VCaP (cell line): ENCODE measurements at regions not wholly inside any gene's neighbourhood (a gene's known extent, or its start where the extent isn't known, plus 50 kb on each side); places are given as distances from the start of the nearest gene placed in this dataset.
"Not testable (repeated sequence)": the region's sequence is repeated elsewhere in the genome, so short reads cannot be mapped to it uniquely, and the experiment has no call there.

ENCODE experiments used
- H3K27ac ChIP-seq: fragments of 450-650 bp; 2 replicates; pipeline ENCODE4 v1.5.1; 2017
- TF ChIP-seq, protein P1 (sequence below): fragments of 450-650 bp; conservative IDR thresholded peaks from 2 replicates; pipeline ENCODE4 v1.5.1; 2017; ENCODE audit warnings: mild to moderate bottlenecking, moderate library complexity

DNA sequence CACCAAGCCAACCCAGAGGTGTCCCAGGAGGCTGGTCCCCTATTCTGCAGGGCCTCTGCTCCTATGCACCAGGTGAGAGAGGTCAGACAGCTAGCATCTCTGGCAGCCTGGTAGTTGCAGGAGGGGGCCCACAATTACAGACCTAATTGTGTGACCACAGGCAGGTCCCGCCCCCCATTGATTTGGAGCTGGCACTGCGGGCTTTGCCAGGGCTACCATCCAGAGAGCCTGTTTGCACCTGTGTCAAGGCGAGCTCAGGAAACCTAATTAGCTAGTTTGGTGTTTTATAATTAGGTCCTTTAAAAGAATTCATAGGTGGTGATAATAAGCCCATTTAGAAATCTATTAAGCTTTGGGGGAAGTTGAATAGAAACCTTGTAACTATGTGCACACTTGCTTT lies 90.2 kb downstream of the MRM1 start:
- no peak overlapping the region for H3K27ac ChIP-seq
- TF ChIP-seq, protein P1, sequence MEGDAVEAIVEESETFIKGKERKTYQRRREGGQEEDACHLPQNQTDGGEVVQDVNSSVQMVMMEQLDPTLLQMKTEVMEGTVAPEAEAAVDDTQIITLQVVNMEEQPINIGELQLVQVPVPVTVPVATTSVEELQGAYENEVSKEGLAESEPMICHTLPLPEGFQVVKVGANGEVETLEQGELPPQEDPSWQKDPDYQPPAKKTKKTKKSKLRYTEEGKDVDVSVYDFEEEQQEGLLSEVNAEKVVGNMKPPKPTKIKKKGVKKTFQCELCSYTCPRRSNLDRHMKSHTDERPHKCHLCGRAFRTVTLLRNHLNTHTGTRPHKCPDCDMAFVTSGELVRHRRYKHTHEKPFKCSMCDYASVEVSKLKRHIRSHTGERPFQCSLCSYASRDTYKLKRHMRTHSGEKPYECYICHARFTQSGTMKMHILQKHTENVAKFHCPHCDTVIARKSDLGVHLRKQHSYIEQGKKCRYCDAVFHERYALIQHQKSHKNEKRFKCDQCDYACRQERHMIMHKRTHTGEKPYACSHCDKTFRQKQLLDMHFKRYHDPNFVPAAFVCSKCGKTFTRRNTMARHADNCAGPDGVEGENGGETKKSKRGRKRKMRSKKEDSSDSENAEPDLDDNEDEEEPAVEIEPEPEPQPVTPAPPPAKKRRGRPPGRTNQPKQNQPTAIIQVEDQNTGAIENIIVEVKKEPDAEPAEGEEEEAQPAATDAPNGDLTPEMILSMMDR: no peak

DNA sequence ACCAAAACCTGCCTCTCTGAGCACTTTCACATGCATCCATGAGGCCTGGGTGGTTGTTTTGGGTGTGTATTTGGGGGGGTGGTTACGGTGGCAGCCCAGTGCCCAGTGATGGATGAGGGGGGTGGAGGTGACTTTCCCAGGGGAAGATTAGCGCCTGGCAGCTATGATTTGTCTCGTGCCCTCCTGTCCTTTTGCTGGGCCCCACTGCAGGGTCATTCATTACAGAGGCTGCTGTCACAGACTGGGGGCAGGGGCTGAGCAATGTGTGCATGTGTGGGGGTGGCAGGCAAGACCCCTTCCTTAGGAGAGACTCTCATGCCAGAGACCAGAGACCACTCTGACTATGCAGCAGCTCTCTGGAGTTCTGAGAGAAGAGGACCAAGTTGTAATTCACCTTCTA lies 93.7 kb downstream of the MRM1 start:
- no peak overlapping the region for H3K27ac ChIP-seq
- TF ChIP-seq, protein P1: no peak

DNA sequence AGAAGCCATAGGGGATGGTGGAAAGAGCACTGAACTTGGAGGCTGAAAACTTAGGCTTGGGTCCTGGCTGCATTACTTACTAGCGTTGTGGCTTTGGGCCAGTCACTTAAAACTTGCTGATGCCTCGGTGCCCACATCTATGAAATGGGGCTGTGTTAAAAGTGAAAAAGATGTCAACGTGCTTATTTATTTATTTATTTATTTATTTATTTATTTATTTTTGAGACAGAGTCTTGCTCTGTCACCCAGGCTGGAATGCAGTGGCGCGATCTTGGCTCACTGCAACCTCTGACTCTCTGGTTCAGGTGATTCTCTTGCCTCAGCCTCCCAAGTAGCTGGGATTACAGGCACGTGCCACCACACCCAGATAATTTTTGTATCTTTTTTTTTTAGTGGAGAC lies 94.3 kb downstream of the MRM1 start:
- not testable (repeated sequence) for H3K27ac ChIP-seq

DNA sequence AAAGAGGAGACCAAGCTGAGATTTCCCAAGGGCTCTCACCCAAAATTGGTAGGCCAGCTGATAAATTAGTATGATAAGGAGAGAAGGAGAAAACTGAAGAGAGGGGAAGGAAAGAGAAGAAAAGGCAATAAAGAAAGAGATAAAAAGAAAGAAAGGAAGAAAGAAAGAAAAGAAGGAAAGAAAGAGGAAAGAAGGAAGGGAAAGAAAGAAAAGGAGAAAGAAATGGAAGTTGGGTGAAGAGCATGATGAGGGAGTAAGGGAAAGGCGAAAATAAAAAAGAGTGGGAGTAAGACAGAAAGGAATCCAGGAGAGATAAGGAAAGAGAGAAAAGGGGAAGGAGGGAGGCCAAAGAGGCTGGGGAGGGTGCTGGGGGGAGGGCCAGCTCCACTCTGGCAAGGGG lies 95.4 kb downstream of the MRM1 start:
- TF ChIP-seq, protein P1: no peak
- no peak overlapping the region for H3K27ac ChIP-seq

DNA sequence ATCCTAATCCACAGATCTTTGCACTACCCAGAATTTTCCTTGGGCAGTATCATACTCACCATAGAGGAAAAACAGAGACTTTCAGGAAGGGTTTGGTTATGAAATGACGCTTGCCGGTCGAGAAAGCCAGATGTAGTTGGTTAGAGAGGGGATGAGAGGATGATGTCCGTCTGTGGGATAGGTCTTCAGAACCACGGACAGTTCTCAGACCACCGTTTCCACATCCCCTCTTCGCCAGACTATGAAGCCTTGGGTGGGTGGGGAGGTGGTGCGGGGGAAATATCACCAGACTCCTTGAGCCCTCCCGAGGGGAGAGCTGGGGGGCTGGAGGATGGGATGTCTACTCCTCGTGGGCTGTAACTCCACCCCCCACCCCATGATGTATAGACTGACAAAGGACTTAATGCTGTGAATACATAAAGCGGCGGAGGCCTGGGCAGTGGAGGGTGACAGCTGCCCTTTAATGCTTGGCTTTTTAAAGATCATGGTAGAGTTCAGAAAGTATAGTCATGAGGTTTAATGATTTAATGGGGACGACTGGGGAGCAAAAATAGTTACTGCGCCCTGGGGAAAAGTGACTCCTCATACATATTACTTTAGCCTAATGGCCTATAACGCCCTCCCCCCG lies 96.6 kb downstream of the MRM1 start:
- TF ChIP-seq, protein P1: no peak
- H3K27ac ChIP-seq: no peak overlapping the region

DNA sequence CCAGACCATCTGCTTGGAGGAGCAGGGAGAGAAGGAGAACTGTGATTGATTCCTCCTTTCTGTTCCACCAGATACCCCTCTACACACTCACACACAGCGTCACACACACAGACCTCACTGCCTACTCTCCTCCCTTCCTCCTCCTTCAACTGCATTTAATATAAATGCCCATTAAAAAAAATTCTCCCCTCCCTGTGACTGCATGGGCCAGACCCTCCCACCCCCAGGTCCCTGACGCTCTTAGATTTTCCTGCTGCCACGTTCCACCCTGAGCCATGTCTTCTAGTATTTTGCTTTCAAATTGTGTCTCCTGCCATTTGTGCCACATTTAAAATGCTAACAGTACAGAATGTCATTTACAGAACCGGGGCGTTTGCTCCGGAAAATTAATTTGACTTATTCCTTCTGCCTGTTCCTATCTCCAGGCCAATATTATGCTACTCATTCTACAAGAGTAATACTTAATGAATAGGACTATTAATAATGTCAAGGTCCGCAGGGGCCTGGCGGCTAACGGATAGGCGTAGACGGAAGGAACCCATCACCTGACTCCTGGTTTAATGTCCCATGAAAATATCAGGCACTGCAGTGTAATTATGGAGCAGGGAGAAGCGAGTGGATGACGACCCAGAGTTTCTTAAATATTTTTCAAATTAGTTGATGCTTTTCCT lies 100.2 kb downstream of the MRM1 start:
- no peak overlapping the region for H3K27ac ChIP-seq
- TF ChIP-seq, protein P1: no peak

DNA sequence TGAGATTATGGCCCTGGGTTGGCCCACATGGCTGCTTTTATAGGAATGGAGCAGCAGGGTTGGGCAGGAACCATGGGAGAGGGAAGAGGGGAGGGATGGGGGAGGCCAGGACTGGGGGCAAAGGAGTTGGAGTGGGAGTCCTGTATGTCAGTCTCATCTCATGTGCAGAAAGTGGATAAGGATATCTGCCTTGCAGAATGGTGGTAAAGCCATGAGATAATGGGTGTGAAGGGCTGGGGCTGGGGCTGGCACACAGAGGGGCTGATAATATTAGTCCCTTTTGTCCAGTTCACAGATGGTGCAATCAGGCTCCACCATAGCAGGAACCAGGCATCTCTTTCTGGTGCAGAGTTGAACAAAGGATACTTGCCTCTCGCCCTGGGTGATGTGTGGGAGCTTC lies 101.3 kb downstream of the MRM1 start:
- TF ChIP-seq, protein P1: no peak
- no peak overlapping the region for H3K27ac ChIP-seq

DNA sequence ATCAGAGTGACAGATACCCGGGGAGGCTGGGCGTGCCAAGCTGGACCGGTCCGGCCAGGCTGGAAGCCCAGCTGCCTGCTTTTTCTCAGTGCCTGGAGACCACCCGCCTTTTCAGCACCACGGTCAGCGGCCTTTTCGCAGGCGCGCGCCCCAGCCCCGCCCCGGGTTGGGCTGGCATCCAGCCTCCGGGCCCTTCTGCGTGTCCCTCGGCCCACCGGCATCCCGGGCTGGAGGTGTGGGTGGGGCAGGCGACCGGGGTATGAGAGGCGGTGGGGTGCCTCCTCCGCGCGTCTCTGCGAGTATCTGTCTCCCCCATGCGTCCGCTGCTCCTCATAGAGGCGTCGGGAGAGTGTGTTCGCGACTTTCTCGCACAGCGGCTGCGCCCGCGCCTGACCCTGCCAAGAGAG lies 102.5 kb downstream of the MRM1 start:
- TF ChIP-seq, protein P1: peak; percentile 67
- H3K27ac ChIP-seq: peak overlapping the region; percentile 6; the same call in 1 of the 2 replicates
